ENCODE measurements at regions not wholly inside any gene's neighbourhood (a gene's known extent, or its start where the extent isn't known, plus 50 kb on each side); places are given as distances from the start of the nearest gene placed in this dataset.
"Not testable (repeated sequence)": the region's sequence is repeated elsewhere in the genome, so short reads cannot be mapped to it uniquely, and the experiment has no call there.

GRCh38 chr19:28319227-28319626 is 893.7 kb downstream of the UQCRFS1 start:
- no peak for DNase-seq (ENCODE audit: low spot score)

GRCh38 chr19:28318469-28319179 is 894.3 kb downstream of the UQCRFS1 start:
- no peak for DNase-seq (ENCODE audit: low spot score)

GRCh38 chr19:28316464-28316863 is 896.5 kb downstream of the UQCRFS1 start:
- no peak for DNase-seq (ENCODE audit: low spot score)

- DNase-seq (ENCODE audit: low spot score): no peak
Observed at GRCh38 chr19:28314756-28315155, 898.2 kb downstream of the UQCRFS1 start.

- no peak for DNase-seq (ENCODE audit: low spot score)
Observed at GRCh38 chr19:28314287-28314686, 898.7 kb downstream of the UQCRFS1 start.

GRCh38 chr19:28313633-28314032 is 899.3 kb downstream of the UQCRFS1 start:
- no peak for DNase-seq (ENCODE audit: low spot score)

- no peak for DNase-seq (ENCODE audit: low spot score)
Observed at GRCh38 chr19:28312269-28312668, 900.7 kb downstream of the UQCRFS1 start.

- not testable (repeated sequence) for DNase-seq (ENCODE audit: low spot score)
Observed at GRCh38 chr19:28310829-28311228, 902.1 kb downstream of the UQCRFS1 start.

GRCh38 chr19:28309070-28309469 is 903.9 kb downstream of the UQCRFS1 start:
- no peak for DNase-seq (ENCODE audit: low spot score)

- no peak for DNase-seq (ENCODE audit: low spot score)
Observed at GRCh38 chr19:28307963-28308362, 905.0 kb downstream of the UQCRFS1 start.

- no peak for DNase-seq (ENCODE audit: low spot score)
Observed at GRCh38 chr19:28307487-28307886, 905.5 kb downstream of the UQCRFS1 start.

- DNase-seq (ENCODE audit: low spot score): no peak
Observed at GRCh38 chr19:28305513-28305912, 907.4 kb downstream of the UQCRFS1 start.

GRCh38 chr19:28303502-28303901 is 909.4 kb downstream of the UQCRFS1 start:
- no peak for DNase-seq (ENCODE audit: low spot score)

GRCh38 chr19:28301961-28302360 is 911.0 kb downstream of the UQCRFS1 start:
- no peak for DNase-seq (ENCODE audit: low spot score)

GRCh38 chr19:28301463-28301862 is 911.5 kb downstream of the UQCRFS1 start:
- no peak for DNase-seq (ENCODE audit: low spot score)

GRCh38 chr19:28299649-28300048 is 913.3 kb downstream of the UQCRFS1 start:
- DNase-seq (ENCODE audit: low spot score): no peak

GRCh38 chr19:28297586-28298157 is 915.3 kb downstream of the UQCRFS1 start:
- DNase-seq (ENCODE audit: low spot score): no peak

GRCh38 chr19:28297036-28297435 is 915.9 kb downstream of the UQCRFS1 start:
- no peak for DNase-seq (ENCODE audit: low spot score)

- DNase-seq (ENCODE audit: low spot score): no peak
Observed at GRCh38 chr19:28296506-28296905, 916.4 kb downstream of the UQCRFS1 start.

- not testable (repeated sequence) for DNase-seq (ENCODE audit: low spot score)
Observed at GRCh38 chr19:28294975-28295374, 918.0 kb downstream of the UQCRFS1 start.

GRCh38 chr19:28294395-28294794 is 918.6 kb downstream of the UQCRFS1 start:
- DNase-seq (ENCODE audit: low spot score): no peak

- no peak for DNase-seq (ENCODE audit: low spot score)
Observed at GRCh38 chr19:28293685-28294084, 919.3 kb downstream of the UQCRFS1 start.

- no peak for DNase-seq (ENCODE audit: low spot score)
Observed at GRCh38 chr19:28292822-28293500, 920.0 kb downstream of the UQCRFS1 start.

Measured in hematopoietic multipotent progenitor cell treated with erythropoietin and hydrocortisone succinate and interleukin-3 and kit ligand, for 17 days (in vitro differentiated cells).